GM10266 (cell line): ENCODE measurements at regions not wholly inside any gene's neighbourhood (a gene's known extent, or its start where the extent isn't known, plus 50 kb on each side); places are given as distances from the start of the nearest gene placed in this dataset.

ENCODE experiments used
- DNase-seq: peaks from one replicate; pipeline ENCODE4 v3.0.0; 2012; ENCODE audit errors: extremely low spot score
- CTCF ChIP-seq: IDR thresholded peaks from 2 replicates; pipeline ENCODE4 v1.5.1; 2012; ENCODE audit warnings: mild to moderate bottlenecking, low read depth; ENCODE audit not compliant: control insufficient read depth, insufficient read depth; ENCODE audit errors: missing control alignments

- DNase-seq: no peak
Observed at GRCh38 chr7:66528652-66529051, 100.0 kb upstream of the KCTD7 start.

GRCh38 chr7:66529883-66530610, 98.6 kb upstream of the KCTD7 start:
- no peak for TF ChIP-seq CTCF
- no peak for DNase-seq

More at GRCh38 chr7:66528652-66529051, 100.0 kb upstream of the KCTD7 start:
- TF ChIP-seq CTCF: no peak

- DNase-seq: no peak
- no peak for TF ChIP-seq CTCF
Observed at GRCh38 chr7:66535414-66536329, 93.0 kb upstream of the KCTD7 start.

GRCh38 chr7:66537380-66537779, 91.3 kb upstream of the KCTD7 start:
- no peak for DNase-seq
- TF ChIP-seq CTCF: no peak

- no peak for TF ChIP-seq CTCF
- DNase-seq: no peak
Observed at GRCh38 chr7:66537876-66538275, 90.8 kb upstream of the KCTD7 start.

- TF ChIP-seq CTCF: no peak
- DNase-seq: no peak
Observed at GRCh38 chr7:66539264-66539623, 89.4 kb upstream of the KCTD7 start.
